GM12878 (cell line): ENCODE measurements at regions not wholly inside any gene's neighbourhood (a gene's known extent, or its start where the extent isn't known, plus 50 kb on each side); places are given as distances from the start of the nearest gene placed in this dataset.

Experiments
- ASH2L ChIP-seq: fragments of 300-600, 200-600 bp; sonication (generic); IDR thresholded peaks from 2 replicates; pipeline ENCODE4 v1.6.1; 2017; ENCODE audit warnings: low read depth, mild to moderate bottlenecking, borderline replicate concordance
- CBX3 ChIP-seq: fragments of 200-600 bp; sonication (generic); IDR thresholded peaks from 2 replicates; pipeline ENCODE4 v1.6.1; 2016; ENCODE audit warnings: low read depth, borderline replicate concordance
- MLLT1 ChIP-seq: fragments of 450-650 bp; IDR thresholded peaks from 2 replicates; pipeline ENCODE4 v1.6.1; 2016; ENCODE audit warnings: mild to moderate bottlenecking
- RELB ChIP-seq: fragments of 450-650 bp; IDR thresholded peaks from 2 replicates; pipeline ENCODE4 v1.6.1; 2017; ENCODE audit warnings: low read depth, mild to moderate bottlenecking, moderate library complexity
- SRF ChIP-seq, 2 experiments: IDR thresholded peaks; 2 replicates each; pipeline ENCODE4 v1.6.1; 2011; ENCODE audit warnings: low read depth in 2 of 2, low read length in 2 of 2, mild to moderate bottlenecking in 1 of 2, moderate library complexity in 1 of 2
- STAT3 ChIP-seq: IDR thresholded peaks from 2 replicates; pipeline ENCODE4 v1.6.1; 2011; ENCODE audit warnings: low read depth, low read length, improper control_type of control experiment
- ZNF592 ChIP-seq: fragments of 450-650 bp; IDR thresholded peaks from 2 replicates; pipeline ENCODE4 v1.6.1; 2017; ENCODE audit warnings: mild to moderate bottlenecking, moderate library complexity

- no peak for TF ChIP-seq ZNF592
- no peak for TF ChIP-seq CBX3
- no peak for TF ChIP-seq STAT3
- TF ChIP-seq ASH2L: no peak
- TF ChIP-seq RELB: no peak
- no peak for TF ChIP-seq SRF (IDR thresholded peaks at IDR 0.05; ENCODE audit: low read depth in 2 of 2, low read length in 2 of 2)
- no peak for TF ChIP-seq MLLT1
- TF ChIP-seq, all 136 proteins: peak for 0
These were observed 579.2 kb downstream of the MED13L start (continued) for GRCh38 chr12:115698257-115698656.
